ENCODE measurements at regions not wholly inside any gene's neighbourhood (a gene's known extent, or its start where the extent isn't known, plus 50 kb on each side); places are given as distances from the start of the nearest gene placed in this dataset.
"Not testable (repeated sequence)": the region's sequence is repeated elsewhere in the genome, so short reads cannot be mapped to it uniquely, and the experiment has no call there.

GRCh38 chr11:29224739-29225384 lies 792.0 kb downstream of the KCNA4 start:
- no peak for DNase-seq

- DNase-seq, result not testable (repeated sequence)
These were observed 797.3 kb downstream of the KCNA4 start for GRCh38 chr11:29219531-29219930.

GRCh38 chr11:29217901-29218300 lies 798.9 kb downstream of the KCNA4 start:
- no peak for DNase-seq

- DNase-seq, result no peak
These were observed 802.0 kb downstream of the KCNA4 start for GRCh38 chr11:29214833-29215232.

- no peak for DNase-seq
These were observed 805.6 kb downstream of the KCNA4 start for GRCh38 chr11:29211202-29211601.

- no peak for DNase-seq
These were observed 806.4 kb downstream of the KCNA4 start for GRCh38 chr11:29210426-29210825.

- DNase-seq, result no peak
These were observed 808.7 kb downstream of the KCNA4 start for GRCh38 chr11:29208117-29208516.

GRCh38 chr11:29200791-29201562 lies 815.9 kb downstream of the KCNA4 start:
- DNase-seq, result no peak

- no peak for DNase-seq
These were observed 826.5 kb downstream of the KCNA4 start for GRCh38 chr11:29190313-29190712.

- no peak for DNase-seq
These were observed 829.6 kb downstream of the KCNA4 start for GRCh38 chr11:29187215-29187614.

GRCh38 chr11:29184939-29185890 lies 831.6 kb downstream of the KCNA4 start:
- DNase-seq, result no peak

- no peak for DNase-seq
These were observed 833.5 kb downstream of the KCNA4 start for GRCh38 chr11:29183301-29183700.

- DNase-seq, result no peak
These were observed 843.2 kb downstream of the KCNA4 start for GRCh38 chr11:29173660-29174062.

GRCh38 chr11:29171360-29171950 lies 845.4 kb downstream of the KCNA4 start:
- DNase-seq, result no peak

- no peak for DNase-seq
These were observed 850.5 kb downstream of the KCNA4 start for GRCh38 chr11:29166306-29166705.

- DNase-seq, result no peak
These were observed 853.6 kb downstream of the KCNA4 start for GRCh38 chr11:29163231-29163630.

- DNase-seq, result no peak
These were observed 854.3 kb downstream of the KCNA4 start for GRCh38 chr11:29162491-29162890.

GRCh38 chr11:29161191-29161590 lies 855.6 kb downstream of the KCNA4 start:
- no peak for DNase-seq

GRCh38 chr11:29159552-29160465 lies 857.0 kb downstream of the KCNA4 start:
- DNase-seq, result peak; percentile 10 to 25 (median 18)

GRCh38 chr11:29153078-29153477 lies 863.8 kb downstream of the KCNA4 start:
- DNase-seq, result no peak

GRCh38 chr11:29142573-29142972 lies 874.3 kb downstream of the KCNA4 start:
- not testable (repeated sequence) for DNase-seq

GRCh38 chr11:29135504-29135903 lies 881.3 kb downstream of the KCNA4 start:
- DNase-seq, result no peak

Measured in suppressor macrophage treated with lipopolysaccharide for 1 hour (primary cell).